GM10248 (cell line): ENCODE measurements at regions not wholly inside any gene's neighbourhood (a gene's known extent, or its start where the extent isn't known, plus 50 kb on each side); places are given as distances from the start of the nearest gene placed in this dataset.

ENCODE experiments used
- CTCF ChIA-PET: fragments of 300-600 bp; sonication (Branson Sonifier 250); formaldehyde crosslinking; extraction: SDS; loops from one replicate; lab custom pipeline; 2021; ENCODE audit warnings: antibody characterized with exemption; lab: Yijun Ruan, JAX
- POLR2A ChIA-PET: fragments of 350-650 bp; sonication (Branson Sonifier 250); formaldehyde crosslinking; extraction: SDS; loops from one replicate; lab custom pipeline; 2020; ENCODE audit warnings: antibody characterized with exemption; lab: Yijun Ruan, JAX
- DNase-seq: peaks from one replicate; pipeline ENCODE4 v3.0.0; 2012; ENCODE audit errors: extremely low spot score
- TF ChIP-seq, protein P1 (sequence below): IDR thresholded peaks from 2 replicates; pipeline ENCODE4 v1.5.1; 2012; ENCODE audit warnings: mild to moderate bottlenecking, low read depth; ENCODE audit errors: extremely low read depth, missing control alignments, control extremely low read depth

- ChIA-PET POLR2A (no interaction called here), CTCF (no interaction called here)
- TF ChIP-seq, protein P1, sequence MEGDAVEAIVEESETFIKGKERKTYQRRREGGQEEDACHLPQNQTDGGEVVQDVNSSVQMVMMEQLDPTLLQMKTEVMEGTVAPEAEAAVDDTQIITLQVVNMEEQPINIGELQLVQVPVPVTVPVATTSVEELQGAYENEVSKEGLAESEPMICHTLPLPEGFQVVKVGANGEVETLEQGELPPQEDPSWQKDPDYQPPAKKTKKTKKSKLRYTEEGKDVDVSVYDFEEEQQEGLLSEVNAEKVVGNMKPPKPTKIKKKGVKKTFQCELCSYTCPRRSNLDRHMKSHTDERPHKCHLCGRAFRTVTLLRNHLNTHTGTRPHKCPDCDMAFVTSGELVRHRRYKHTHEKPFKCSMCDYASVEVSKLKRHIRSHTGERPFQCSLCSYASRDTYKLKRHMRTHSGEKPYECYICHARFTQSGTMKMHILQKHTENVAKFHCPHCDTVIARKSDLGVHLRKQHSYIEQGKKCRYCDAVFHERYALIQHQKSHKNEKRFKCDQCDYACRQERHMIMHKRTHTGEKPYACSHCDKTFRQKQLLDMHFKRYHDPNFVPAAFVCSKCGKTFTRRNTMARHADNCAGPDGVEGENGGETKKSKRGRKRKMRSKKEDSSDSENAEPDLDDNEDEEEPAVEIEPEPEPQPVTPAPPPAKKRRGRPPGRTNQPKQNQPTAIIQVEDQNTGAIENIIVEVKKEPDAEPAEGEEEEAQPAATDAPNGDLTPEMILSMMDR: no peak
- no peak for DNase-seq
Measured at GRCh38 chr15:101554115-101554915, 64.8 kb upstream of the PCSK6 start.

- TF ChIP-seq, protein P1: no peak
- ChIA-PET POLR2A (no interaction called here), CTCF (interaction anchor here (0.9 kb wide), 1 partner anchor 15 kb away, joined by 3 read pairs; no protein-coding TSS in a partner anchor)
- no peak for DNase-seq
Measured at GRCh38 chr15:101551696-101552591, 62.4 kb upstream of the PCSK6 start.

GRCh38 chr15:101550124-101550523, 60.6 kb upstream of the PCSK6 start:
- TF ChIP-seq, protein P1: no peak
- DNase-seq: no peak
- POLR2A ChIA-PET: no interaction called here
- CTCF ChIA-PET: no interaction called here

- no peak for DNase-seq
- TF ChIP-seq, protein P1: no peak
- ChIA-PET CTCF (no interaction called here), POLR2A (no interaction called here)
Measured at GRCh38 chr15:101549647-101550046, 60.1 kb upstream of the PCSK6 start.

- CTCF ChIA-PET: no interaction called here
- DNase-seq: no peak
- TF ChIP-seq, protein P1: no peak
- POLR2A ChIA-PET: no interaction called here
Measured at GRCh38 chr15:101547737-101548136, 58.2 kb upstream of the PCSK6 start.
